Liver (tissue), 8 donors: ENCODE measurements at regions not wholly inside any gene's neighbourhood (a gene's known extent, or its start where the extent isn't known, plus 50 kb on each side); places are given as distances from the start of the nearest gene placed in this dataset.

Experiments
- DNase-seq: peaks from one replicate; pipeline ENCODE4 v3.0.0-alpha.2; 2017; ENCODE audit warnings: low spot score
- H3K27ac ChIP-seq, 2 donors: one replicate each; pipeline ENCODE4 v1.7.0; 2013; ENCODE audit warnings: inconsistent platforms in 2 of 2, low read length in 2 of 2, control low read depth in 1 of 2, low read depth in 1 of 2, mild to moderate bottlenecking in 1 of 2
- H3K27me3 ChIP-seq, 4 donors: one replicate each; pipeline versions ENCODE4 v1.6.1 to v1.7.0; 2013; ENCODE audit warnings: low read length in 3 of 4, inconsistent platforms in 1 of 4, mild to moderate bottlenecking in 1 of 4, moderate library complexity in 1 of 4; ENCODE audit not compliant: control insufficient read depth in 4 of 4, insufficient read depth in 4 of 4
- H3K36me3 ChIP-seq, 4 donors: one replicate each; pipeline versions ENCODE4 v1.6.1 to v1.7.0; 2013; ENCODE audit warnings: low read length in 3 of 4, mild to moderate bottlenecking in 3 of 4, low read depth in 1 of 4, moderate library complexity in 1 of 4; ENCODE audit not compliant: control insufficient read depth in 4 of 4, insufficient read depth in 3 of 4
- H3K4me1 ChIP-seq, 4 donors: one replicate each; pipeline versions ENCODE4 v1.6.1 to v1.7.0; 2013; ENCODE audit warnings: low read length in 3 of 4, mild to moderate bottlenecking in 3 of 4, moderate library complexity in 1 of 4; ENCODE audit not compliant: control insufficient read depth in 4 of 4, insufficient read depth in 4 of 4
- H3K4me3 ChIP-seq, 3 donors: one replicate each; pipeline versions ENCODE4 v1.6.1 to v1.7.0; 2013; ENCODE audit warnings: low read length in 3 of 3, control low read depth in 1 of 3, low read depth in 1 of 3, mild to moderate bottlenecking in 1 of 3
- H3K9ac ChIP-seq, 2 donors: one replicate each; pipeline ENCODE4 v1.7.0; 2013; ENCODE audit warnings: low read length in 2 of 2, mild to moderate bottlenecking in 2 of 2, moderate library complexity in 2 of 2, control low read depth in 1 of 2, low read depth in 1 of 2
- H3K9me3 ChIP-seq, 4 donors: one replicate each; pipeline versions ENCODE4 v1.6.1 to v1.7.0; 2013; ENCODE audit warnings: low read length in 3 of 4; ENCODE audit not compliant: control insufficient read depth in 4 of 4
- FOXA1 ChIP-seq: IDR thresholded peaks from 2 replicates; pipeline ENCODE4 v1.6.1; 2016; ENCODE audit warnings: antibody characterized with exemption
- HNF4A ChIP-seq, 2 donors: conservative IDR thresholded peaks; 2 replicates each; pipeline ENCODE4 v1.6.1; 2016; ENCODE audit warnings: antibody characterized with exemption in 2 of 2, mild to moderate bottlenecking in 2 of 2
- HNF4G ChIP-seq: IDR thresholded peaks from 2 replicates; pipeline ENCODE4 v1.6.1; 2016; ENCODE audit warnings: antibody characterized with exemption
- RAD21 ChIP-seq, 2 donors: IDR thresholded peaks; 2 replicates each; pipeline ENCODE4 v1.6.1; 2016; ENCODE audit warnings: antibody characterized with exemption in 2 of 2, mild to moderate bottlenecking in 2 of 2
- REST ChIP-seq: IDR thresholded peaks from 2 replicates; pipeline ENCODE4 v1.6.1; 2016; ENCODE audit warnings: antibody characterized with exemption, mild to moderate bottlenecking
- RXRA ChIP-seq, 2 donors: IDR thresholded peaks; 2 replicates each; pipeline ENCODE4 v1.6.1; 2017 to 2018; ENCODE audit warnings: antibody characterized with exemption in 2 of 2, mild to moderate bottlenecking in 1 of 2
- SP1 ChIP-seq: IDR thresholded peaks from 2 replicates; pipeline ENCODE4 v1.6.1; 2018; ENCODE audit warnings: antibody characterized with exemption, mild to moderate bottlenecking
- YY1 ChIP-seq: IDR thresholded peaks from 2 replicates; pipeline ENCODE4 v1.6.1; 2016; ENCODE audit warnings: antibody characterized with exemption, mild to moderate bottlenecking
- WGBS: extraction: QIAGEN DNeasy Blood & Tissue Kit; methylation state at CpG from one replicate; pipeline ENCODE4 v1.1.7; 2013; 5-methylcytosine and 5-hydroxymethylcytosine counted together
- TF ChIP-seq, protein P1 (sequence below): fragments of 150-350 bp; IDR thresholded peaks from 2 replicates; pipeline ENCODE4 v1.5.1; 2017; ENCODE audit warnings: improper control_type of control experiment, low read depth, low read length; ENCODE audit not compliant: missing input control
- TF ChIP-seq, protein P2 (sequence below): IDR thresholded peaks from 2 replicates; pipeline ENCODE4 v1.6.1; 2016; ENCODE audit warnings: antibody characterized with exemption
- TF ChIP-seq, protein P3 (sequence below): IDR thresholded peaks from 2 replicates; pipeline ENCODE4 v1.6.1; 2016; ENCODE audit warnings: antibody characterized with exemption
- donor health status: healthy.
- donor health status: healthy.
- donor health status: healthy.
- donor health status: healthy.
- donor health status: healthy.

GRCh38 chr3:154040283-154040682, 80.9 kb upstream of the ARHGEF26 start:
- no peak for TF ChIP-seq RXRA (IDR thresholded peaks at IDR 0.05)
- no peak for TF ChIP-seq YY1
- TF ChIP-seq HNF4G = no peak
- no peak for TF ChIP-seq SP1
- no peak for TF ChIP-seq FOXA1
- TF ChIP-seq, protein P1, sequence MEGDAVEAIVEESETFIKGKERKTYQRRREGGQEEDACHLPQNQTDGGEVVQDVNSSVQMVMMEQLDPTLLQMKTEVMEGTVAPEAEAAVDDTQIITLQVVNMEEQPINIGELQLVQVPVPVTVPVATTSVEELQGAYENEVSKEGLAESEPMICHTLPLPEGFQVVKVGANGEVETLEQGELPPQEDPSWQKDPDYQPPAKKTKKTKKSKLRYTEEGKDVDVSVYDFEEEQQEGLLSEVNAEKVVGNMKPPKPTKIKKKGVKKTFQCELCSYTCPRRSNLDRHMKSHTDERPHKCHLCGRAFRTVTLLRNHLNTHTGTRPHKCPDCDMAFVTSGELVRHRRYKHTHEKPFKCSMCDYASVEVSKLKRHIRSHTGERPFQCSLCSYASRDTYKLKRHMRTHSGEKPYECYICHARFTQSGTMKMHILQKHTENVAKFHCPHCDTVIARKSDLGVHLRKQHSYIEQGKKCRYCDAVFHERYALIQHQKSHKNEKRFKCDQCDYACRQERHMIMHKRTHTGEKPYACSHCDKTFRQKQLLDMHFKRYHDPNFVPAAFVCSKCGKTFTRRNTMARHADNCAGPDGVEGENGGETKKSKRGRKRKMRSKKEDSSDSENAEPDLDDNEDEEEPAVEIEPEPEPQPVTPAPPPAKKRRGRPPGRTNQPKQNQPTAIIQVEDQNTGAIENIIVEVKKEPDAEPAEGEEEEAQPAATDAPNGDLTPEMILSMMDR = peak; percentile 31
- no peak for TF ChIP-seq HNF4A (conservative IDR thresholded peaks at IDR 0.05)
- TF ChIP-seq, protein P2, sequence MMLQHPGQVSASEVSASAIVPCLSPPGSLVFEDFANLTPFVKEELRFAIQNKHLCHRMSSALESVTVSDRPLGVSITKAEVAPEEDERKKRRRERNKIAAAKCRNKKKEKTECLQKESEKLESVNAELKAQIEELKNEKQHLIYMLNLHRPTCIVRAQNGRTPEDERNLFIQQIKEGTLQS = no peak
- peak; percentile 58 to 75 for TF ChIP-seq RAD21 (IDR thresholded peaks at IDR 0.05)
- TF ChIP-seq REST = no peak
- TF ChIP-seq, protein P3, sequence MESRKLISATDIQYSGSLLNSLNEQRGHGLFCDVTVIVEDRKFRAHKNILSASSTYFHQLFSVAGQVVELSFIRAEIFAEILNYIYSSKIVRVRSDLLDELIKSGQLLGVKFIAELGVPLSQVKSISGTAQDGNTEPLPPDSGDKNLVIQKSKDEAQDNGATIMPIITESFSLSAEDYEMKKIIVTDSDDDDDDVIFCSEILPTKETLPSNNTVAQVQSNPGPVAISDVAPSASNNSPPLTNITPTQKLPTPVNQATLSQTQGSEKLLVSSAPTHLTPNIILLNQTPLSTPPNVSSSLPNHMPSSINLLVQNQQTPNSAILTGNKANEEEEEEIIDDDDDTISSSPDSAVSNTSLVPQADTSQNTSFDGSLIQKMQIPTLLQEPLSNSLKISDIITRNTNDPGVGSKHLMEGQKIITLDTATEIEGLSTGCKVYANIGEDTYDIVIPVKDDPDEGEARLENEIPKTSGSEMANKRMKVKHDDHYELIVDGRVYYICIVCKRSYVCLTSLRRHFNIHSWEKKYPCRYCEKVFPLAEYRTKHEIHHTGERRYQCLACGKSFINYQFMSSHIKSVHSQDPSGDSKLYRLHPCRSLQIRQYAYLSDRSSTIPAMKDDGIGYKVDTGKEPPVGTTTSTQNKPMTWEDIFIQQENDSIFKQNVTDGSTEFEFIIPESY = no peak
- H3K9ac ChIP-seq = no peak overlapping the region
- no peaks in the 10 kb centered on the region for H3K36me3 ChIP-seq
- H3K4me1 ChIP-seq = no peaks in the 10 kb centered on the region
- H3K27me3 ChIP-seq = no peaks in the 10 kb centered on the region
- H3K4me3 ChIP-seq = no peak overlapping the region
- H3K27ac ChIP-seq = no peak overlapping the region
- no peaks in the 10 kb centered on the region for H3K9me3 ChIP-seq
- DNase-seq = no peak

GRCh38 chr3:154044671-154045070, 76.5 kb upstream of the ARHGEF26 start:
- Histone ChIP-seq H3K36me3 (no peaks in the 10 kb centered on the region), H3K9me3 (no peaks in the 10 kb centered on the region), H3K9ac (no peak overlapping the region), H3K27me3 (no peaks in the 10 kb centered on the region), H3K27ac (no peak overlapping the region), H3K4me3 (no peak overlapping the region), H3K4me1 (no peaks in the 10 kb centered on the region)
- 90% methylated on average over 2 of the region's 2 CpGs for WGBS
- no peak for TF ChIP-seq REST
- TF ChIP-seq HNF4A (conservative IDR thresholded peaks at IDR 0.05) = no peak
- DNase-seq = no peak
